HepG2 (cell line): ENCODE measurements at regions not wholly inside any gene's neighbourhood (a gene's known extent, or its start where the extent isn't known, plus 50 kb on each side); places are given as distances from the start of the nearest gene placed in this dataset.

Experiments
- ATAC-seq: fragments of 200-7000 bp; cut with Tn5 transposase; 3 replicates; pipeline ENCODE4 v1.9.1; 2020; ENCODE audit warnings: mild to moderate bottlenecking, moderate library complexity
- BruUV-seq: library from RNA; stranded (reverse); fragments of 400-500 nt; replicated peaks from 2 replicates; lab custom pipeline; 2021; lab: Mats Ljungman, UMichigan
- CTCF ChIA-PET: fragments of 300-600 bp; formaldehyde crosslinking; extraction: SDS; loops from one replicate; lab custom pipeline; 2021; ENCODE audit warnings: low total read pairs, inconsistent platforms, low intra/inter-chr PET ratio; lab: Yijun Ruan, JAX
- POLR2A ChIA-PET: fragments of 350-600 bp; sonication (Branson Sonifier 250); formaldehyde crosslinking; loops from one replicate; lab custom pipeline; 2020; ENCODE audit warnings: antibody characterized with exemption, inconsistent platforms; lab: Yijun Ruan, JAX
- DNase-seq: peaks from one replicate; pipeline ENCODE4 v3.0.0-alpha.2; 2015; ENCODE audit warnings: low spot score
- FAIRE-seq: peaks from 3 replicates; lab custom pipeline; 2011; peaks lifted over from hg19 to GRCh38; lab: Jason Lieb, UNC
- H2AFZ ChIP-seq: one replicate; pipeline ENCODE4 v1.6.1; 2011; ENCODE audit warnings: low read length, inconsistent platforms
- H3K27ac ChIP-seq: fragments of 300-600 bp; 3 replicates; pipeline ENCODE4 v1.8.0; 2011; ENCODE audit warnings: mixed run types, mild to moderate bottlenecking, mixed read lengths, low read length, inconsistent platforms; ENCODE audit not compliant: insufficient read depth; ENCODE audit errors: extremely low read length
- H3K27me3 ChIP-seq, 2 experiments: fragments of 200-600 bp in 1 of 2; 2 replicates in 1 of 2; 3 replicates in 1 of 2; pipeline versions ENCODE4 v1.6.0 to v1.8.0; 2011; ENCODE audit warnings: low read length in 2 of 2, mild to moderate bottlenecking in 2 of 2, moderate library complexity in 2 of 2, inconsistent platforms in 1 of 2; ENCODE audit not compliant: insufficient read depth in 2 of 2, control insufficient read depth in 1 of 2
- H3K36me3 ChIP-seq, 2 experiments: fragments of 200-600 bp in 1 of 2; replicated peaks in 1 of 2; 2 replicates in 1 of 2; 3 replicates in 1 of 2; pipeline versions ENCODE4 v1.5.1 to v1.8.0; 2011; ENCODE audit warnings: low read length in 2 of 2, inconsistent platforms in 1 of 2; ENCODE audit not compliant: insufficient read depth in 2 of 2, control insufficient read depth in 1 of 2
- H3K4me1 ChIP-seq: 2 replicates; pipeline ENCODE4 v1.5.1; 2012; ENCODE audit warnings: low read length, inconsistent platforms; ENCODE audit not compliant: insufficient read depth
- H3K4me2 ChIP-seq: 2 replicates; pipeline ENCODE4 v1.6.0; 2011; ENCODE audit warnings: low read depth, low read length, inconsistent platforms
- H3K4me3 ChIP-seq, 3 experiments: fragments of 200-600 bp in 1 of 3; sonication (generic), shearing (Covaris generic) in 1 of 3; replicated peaks in 1 of 3; 2 replicates each; pipeline ENCODE4 v1.5.1; 2011 to 2016; ENCODE audit warnings: low read length in 3 of 3, inconsistent platforms in 2 of 3, low read depth in 2 of 3, mild to moderate bottlenecking in 2 of 3, control low read depth in 1 of 3, mixed read lengths in 1 of 3; ENCODE audit not compliant: insufficient read depth in 1 of 3
- H3K79me2 ChIP-seq: one replicate; pipeline ENCODE4 v1.6.1; 2011; ENCODE audit warnings: low read length, inconsistent platforms; ENCODE audit not compliant: insufficient read depth
- H3K9ac ChIP-seq: 2 replicates; pipeline ENCODE4 v1.6.0; 2011; ENCODE audit warnings: mild to moderate bottlenecking, low read depth, low read length, inconsistent platforms; ENCODE audit not compliant: insufficient read depth
- H3K9me3 ChIP-seq: 2 replicates; pipeline ENCODE4 v1.5.1; 2012; ENCODE audit warnings: mild to moderate bottlenecking, low read length
- H4K20me1 ChIP-seq: 2 replicates; pipeline ENCODE4 v1.6.0; 2011; ENCODE audit warnings: inconsistent platforms, mild to moderate bottlenecking, low read length, moderate library complexity; ENCODE audit not compliant: insufficient read depth
- AGO1 ChIP-seq: fragments of 200-400 bp; formaldehyde crosslinking; IDR thresholded peaks from 2 replicates; pipeline ENCODE4 v1.6.1; 2017; ENCODE audit warnings: mild to moderate bottlenecking, low read depth, low read length, moderate library complexity; ENCODE audit not compliant: poor library complexity, severe bottlenecking
- ARNTL ChIP-seq: sonication (generic); formaldehyde crosslinking; IDR thresholded peaks from 2 replicates; pipeline ENCODE4 v1.4.0; 2020; ENCODE audit warnings: mild to moderate bottlenecking, missing genetic modification reagents
- CBX1 ChIP-seq: IDR thresholded peaks from one replicate; pipeline ENCODE4 v1.6.1; 2016; ENCODE audit warnings: antibody characterized with exemption, low read depth
- FIP1L1 ChIP-seq: fragments of 200-400 bp; formaldehyde crosslinking; IDR thresholded peaks from 2 replicates; pipeline ENCODE4 v1.6.1; 2018; ENCODE audit warnings: low read depth, mild to moderate bottlenecking, low read length, moderate library complexity, borderline replicate concordance; ENCODE audit not compliant: insufficient read depth
- KLF12 ChIP-seq: sonication (generic); formaldehyde crosslinking; IDR thresholded peaks from 2 replicates; pipeline ENCODE4 v1.4.0; 2020; ENCODE audit warnings: missing genetic modification reagents, borderline replicate concordance
- NRL ChIP-seq: sonication (generic); formaldehyde crosslinking; IDR thresholded peaks from 2 replicates; pipeline ENCODE4 v1.5.0; 2020; ENCODE audit warnings: missing genetic modification reagents, mild to moderate bottlenecking, moderate library complexity, borderline replicate concordance
- SALL2 ChIP-seq: sonication (generic); formaldehyde crosslinking; IDR thresholded peaks from 2 replicates; pipeline ENCODE4 v1.8.1; 2023; ENCODE audit warnings: mild to moderate bottlenecking, missing genetic modification reagents, inconsistent platforms
- SP2 ChIP-seq: sonication (generic); formaldehyde crosslinking; IDR thresholded peaks from 2 replicates; pipeline ENCODE4 v1.5.1; 2020; ENCODE audit warnings: mild to moderate bottlenecking, missing genetic modification reagents
- TAF15 ChIP-seq: fragments of 200-400 bp; formaldehyde crosslinking; IDR thresholded peaks from one replicate; pipeline ENCODE4 v1.6.1; 2018; ENCODE audit warnings: mild to moderate bottlenecking, low read depth, low read length; ENCODE audit not compliant: poor library complexity, severe bottlenecking
- THAP11 ChIP-seq: IDR thresholded peaks from 2 replicates; pipeline ENCODE4 v1.6.1; 2016; ENCODE audit warnings: missing biosample characterization, missing genetic modification reagents
- ZBTB42 ChIP-seq: sonication (generic); formaldehyde crosslinking; IDR thresholded peaks from 2 replicates; pipeline ENCODE4 v1.5.0; 2020; ENCODE audit warnings: mild to moderate bottlenecking, missing genetic modification reagents
- ZFP41 ChIP-seq: sonication (generic); formaldehyde crosslinking; IDR thresholded peaks from 2 replicates; pipeline ENCODE4 v1.4.0; 2020; ENCODE audit warnings: mild to moderate bottlenecking, missing genetic modification reagents, borderline replicate concordance
- ZNF350 ChIP-seq: sonication (generic); formaldehyde crosslinking; IDR thresholded peaks from 2 replicates; pipeline ENCODE4 v1.4.0; 2020; ENCODE audit warnings: mild to moderate bottlenecking, low read depth, missing genetic modification reagents, borderline replicate concordance
- ZNF550 ChIP-seq: sonication (generic); formaldehyde crosslinking; IDR thresholded peaks from 2 replicates; pipeline ENCODE4 v1.4.0; 2020; ENCODE audit warnings: mild to moderate bottlenecking, missing genetic modification reagents, borderline replicate concordance
- ZNF556 ChIP-seq: sonication (generic); formaldehyde crosslinking; IDR thresholded peaks from 2 replicates; pipeline ENCODE4 v1.4.0; 2020; ENCODE audit warnings: mild to moderate bottlenecking, missing genetic modification reagents, borderline replicate concordance
- ZNF7 ChIP-seq: IDR thresholded peaks from 2 replicates; pipeline ENCODE4 v1.6.1; 2016; ENCODE audit warnings: missing biosample characterization, missing genetic modification reagents
- ZNF788 ChIP-seq: sonication (generic); formaldehyde crosslinking; IDR thresholded peaks from 2 replicates; pipeline ENCODE4 v1.5.0; 2020; ENCODE audit warnings: mild to moderate bottlenecking, missing genetic modification reagents, borderline replicate concordance
- WGBS: methylation state at CpG from one replicate; pipeline ENCODE4 v1.1.6; 2017; ENCODE audit warnings: low lambda C conversion rate; 5-methylcytosine and 5-hydroxymethylcytosine counted together
- in situ Hi-C: cut with HindIII; loops from 2 replicates; pipeline ENCODE4 v1.10.0; 2017; ENCODE audit warnings: low pct_unique_long_range_greater_than_20kb; ENCODE audit not compliant: extremely low pct_ligation_motif_present
- intact Hi-C: fragments of 100-400 bp; cut with micrococcal nuclease; formaldehyde crosslinking; loops from one replicate; pipeline ENCODE4 v1.10.0; 2022; ENCODE audit not compliant: unreplicated experiment

DNA sequence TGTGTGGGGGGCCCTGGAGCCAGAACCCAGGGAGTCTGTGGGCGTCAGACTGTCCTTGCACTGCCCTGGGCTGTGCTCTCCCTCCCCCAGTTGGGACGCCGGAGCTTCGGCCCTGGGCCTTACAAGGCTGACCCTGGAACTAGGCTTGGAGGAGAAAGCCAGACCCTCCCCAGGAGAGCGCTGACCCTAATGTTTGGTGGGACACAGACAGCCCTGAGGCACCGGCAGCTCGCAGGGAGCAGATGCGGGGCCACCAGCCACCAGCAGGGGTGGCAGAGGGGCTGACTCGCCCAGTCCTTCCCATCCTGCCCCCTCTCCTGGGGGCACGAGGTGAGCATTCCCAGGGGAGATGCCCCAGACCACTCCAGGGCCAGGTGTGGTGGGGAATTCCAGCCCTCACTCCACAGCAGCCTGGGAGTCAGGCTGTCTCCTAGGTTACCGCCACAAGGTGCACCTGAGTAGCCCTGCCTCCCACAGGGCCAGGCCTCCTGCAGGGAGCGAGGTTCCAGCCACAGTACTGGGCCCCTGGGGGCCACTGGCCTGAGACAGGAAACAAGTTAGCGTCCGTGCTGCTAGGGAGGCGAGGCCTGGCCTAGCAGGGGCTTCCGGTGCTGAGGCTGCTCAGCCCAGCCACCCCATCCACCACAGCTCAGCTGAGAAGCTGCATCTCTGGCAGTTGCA lies 134.6 kb downstream of the OLFM1 start:
- no peaks in the 10 kb centered on the region for H3K79me2 ChIP-seq
- ATAC-seq = peak; percentile 56
- H3K9me3 ChIP-seq = no peaks in the 10 kb centered on the region
- H3K4me2 ChIP-seq = no peak overlapping the region
- H3K36me3 ChIP-seq = no peaks in the 10 kb centered on the region
- no peak overlapping the region for H3K27ac ChIP-seq
- CTCF ChIA-PET = no interaction called here
- intact Hi-C loops (no loop called here), in situ Hi-C loops (no loop called here)
- no peaks in the 10 kb centered on the region for H3K4me1 ChIP-seq
- H3K9ac ChIP-seq = no peak overlapping the region
- no peaks in the 10 kb centered on the region for H4K20me1 ChIP-seq
- no TSS peak for BruUV-seq
- no peak overlapping the region for H2AFZ ChIP-seq
- POLR2A ChIA-PET = no interaction called here
- FAIRE-seq = no peak
- H3K4me3 ChIP-seq = no peak overlapping the region
- DNase-seq = no peak
- TF ChIP-seq SALL2 (CRISPR knock-in tag) (no peak), FIP1L1 (no peak), CBX1 (no peak), KLF12 (CRISPR knock-in tag) (no peak), ZNF788 (CRISPR knock-in tag) (no peak), ZNF550 (CRISPR knock-in tag) (no peak), SP2 (CRISPR knock-in tag) (no peak), ZNF350 (no peak), TAF15 (no peak), ZNF7 (CRISPR knock-in tag) (no peak), NRL (CRISPR knock-in tag) (no peak), ZFP41 (CRISPR knock-in tag) (no peak), ZNF556 (CRISPR knock-in tag) (no peak), THAP11 (CRISPR knock-in tag) (no peak), ARNTL (no peak), AGO1 (no peak), ZBTB42 (CRISPR knock-in tag) (no peak)
- WGBS = 0% methylated on average over 4 of the region's 16 CpGs
- H3K27me3 ChIP-seq = peaks cover 11 to 56% of the 10 kb centered on the region in 2 experiments; a peak in 3 of 5 replicates
